CD4-positive, alpha-beta T cell treated with Interleukin-17A for 4 hours (primary cell): ENCODE measurements at regions not wholly inside any gene's neighbourhood (a gene's known extent, or its start where the extent isn't known, plus 50 kb on each side); places are given as distances from the start of the nearest gene placed in this dataset.
"Not testable (repeated sequence)": the region's sequence is repeated elsewhere in the genome, so short reads cannot be mapped to it uniquely, and the experiment has no call there.

Source experiments
- DNase-seq: peaks from one replicate; pipeline ENCODE4 v3.0.0-alpha.2; 2020; ENCODE audit warnings: mixed read lengths

DNA sequence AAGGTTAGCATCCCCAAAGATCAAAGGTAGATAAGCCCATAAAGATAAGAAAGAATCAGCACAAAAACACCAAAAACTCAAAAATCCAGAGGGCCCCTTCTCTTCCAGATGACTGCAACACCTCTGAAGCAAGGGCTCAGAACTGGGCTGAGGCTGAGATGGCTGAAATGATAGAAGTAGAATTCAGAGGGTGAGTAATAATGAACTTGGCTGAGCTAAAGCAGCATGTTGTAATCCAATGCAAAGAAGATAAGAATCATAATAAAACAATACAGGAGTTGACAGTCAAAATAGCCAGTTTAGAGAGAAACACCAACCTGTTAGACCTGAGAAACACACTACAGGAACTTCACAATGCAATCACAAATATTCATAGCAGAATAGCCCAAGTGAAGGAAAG lies 406.9 kb upstream of the CXADR start:
- no peak for DNase-seq

- DNase-seq, result no peak
These were observed 398.8 kb upstream of the CXADR start for GRCh38 chr21:17114045-17114444.

DNA sequence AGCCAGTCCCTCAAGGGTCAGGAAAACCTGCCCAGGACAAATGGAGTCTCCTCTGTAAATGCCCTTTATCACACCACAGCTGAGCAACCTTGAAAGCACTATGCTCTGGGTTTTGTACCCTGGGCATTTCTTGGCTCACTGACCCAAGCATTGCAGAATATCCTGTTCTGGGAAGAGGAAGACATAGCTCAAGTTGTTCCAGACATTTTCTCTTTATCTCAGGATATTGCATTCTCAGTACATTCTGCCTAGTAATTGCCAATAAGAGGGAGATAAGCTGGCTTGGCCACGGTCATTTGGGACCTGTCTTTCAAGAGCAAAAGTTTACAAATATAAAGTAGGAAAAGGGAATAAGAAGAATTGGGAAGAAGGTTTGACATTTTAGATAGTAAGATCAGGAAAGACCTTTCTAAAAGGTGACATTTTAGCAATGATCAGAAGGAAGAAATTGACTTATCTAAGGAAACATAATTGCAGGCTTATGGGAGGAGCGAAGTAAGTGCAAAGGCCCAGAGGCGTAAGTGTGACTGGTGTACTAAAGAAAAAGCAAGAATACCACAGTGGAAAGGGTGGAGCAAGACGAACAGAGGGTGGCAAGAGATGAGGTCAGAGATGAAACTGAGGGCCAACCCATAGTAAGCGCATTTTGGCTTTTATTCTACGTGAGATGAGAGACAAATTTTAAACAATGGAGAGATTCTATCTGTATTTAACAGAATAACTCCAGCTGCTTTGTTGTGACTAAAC lies 394.0 kb upstream of the CXADR start:
- DNase-seq, result no peak

- DNase-seq, result no peak
These were observed 393.2 kb upstream of the CXADR start for GRCh38 chr21:17119466-17120297.

DNA sequence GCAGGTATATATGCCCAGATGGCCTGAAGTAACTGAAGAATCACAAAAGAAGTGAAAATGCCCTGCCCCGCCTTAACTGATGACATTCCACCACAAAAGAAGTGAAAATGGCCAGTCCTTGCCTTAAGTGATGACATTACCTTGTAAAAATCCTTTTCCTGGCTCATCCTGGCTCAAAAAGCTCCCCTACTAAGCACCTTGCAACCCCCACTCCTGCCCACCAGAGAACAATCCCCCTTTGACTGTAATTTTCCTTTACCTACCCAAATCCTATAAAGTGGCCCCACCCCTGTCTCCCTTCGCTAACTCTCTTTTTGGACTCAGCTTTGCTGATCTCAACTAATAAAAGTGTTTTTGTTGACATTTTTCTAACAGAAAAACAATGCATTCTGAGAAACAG lies 385.4 kb upstream of the CXADR start:
- not testable (repeated sequence) for DNase-seq

DNA sequence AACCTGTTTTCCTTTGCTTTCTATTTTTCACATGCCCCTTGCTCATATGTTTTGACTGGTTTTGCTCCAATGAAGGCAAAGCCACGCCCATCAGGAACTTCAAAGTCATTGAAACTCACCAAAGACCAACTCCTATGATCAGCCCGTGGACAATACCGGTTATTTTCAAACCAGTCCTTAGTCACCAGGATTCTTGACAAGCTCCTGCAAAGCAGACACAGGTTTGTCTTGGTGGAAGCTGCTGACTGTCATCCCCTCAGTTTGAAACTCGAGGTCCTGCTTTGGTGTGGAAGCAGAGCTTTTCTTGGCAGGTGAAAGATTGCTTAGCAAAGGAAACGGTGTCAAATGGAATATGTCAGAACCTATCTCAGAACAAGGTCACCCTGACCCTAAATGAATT lies 384.7 kb upstream of the CXADR start:
- no peak for DNase-seq

- not testable (repeated sequence) for DNase-seq
These were observed 373.7 kb upstream of the CXADR start for GRCh38 chr21:17139159-17139558.

DNA sequence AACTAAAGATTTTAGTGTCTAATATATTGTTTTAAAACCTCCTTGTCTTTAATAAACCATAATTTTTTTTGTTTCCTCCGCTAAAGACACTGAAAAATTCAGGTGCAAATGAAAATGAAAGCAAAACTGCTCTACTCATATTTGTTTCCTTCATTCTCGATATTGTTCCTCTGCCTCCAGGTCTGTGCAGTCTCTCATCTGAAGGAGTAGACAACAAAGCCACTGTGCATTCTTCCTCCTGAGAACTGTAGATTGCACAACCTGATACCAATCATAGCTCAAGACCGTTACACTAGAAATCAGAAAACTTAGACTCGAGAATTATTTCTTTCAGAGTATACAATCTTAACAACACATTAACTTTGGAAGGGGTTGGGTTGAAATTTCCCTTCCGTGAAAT lies 373.1 kb upstream of the CXADR start:
- DNase-seq, result no peak

DNA sequence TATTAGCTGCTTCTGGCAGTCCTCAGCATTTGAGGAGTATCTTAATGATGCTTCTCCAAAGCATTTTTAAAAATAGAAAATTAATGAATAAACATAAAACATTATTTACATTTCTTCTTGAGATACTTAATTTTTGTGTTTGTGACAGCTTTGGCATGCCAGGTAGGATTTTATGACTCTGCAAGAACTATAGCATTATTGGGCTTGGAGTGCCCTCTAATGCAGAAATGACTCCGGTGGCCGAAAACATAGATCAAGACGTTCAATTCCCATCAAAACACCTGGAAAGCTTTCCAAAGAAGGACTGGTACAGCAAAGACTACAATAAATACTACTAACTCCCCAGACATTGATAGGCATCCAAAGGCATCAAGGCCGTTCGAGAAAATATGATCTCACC lies 366.4 kb upstream of the CXADR start:
- DNase-seq, result no peak

- DNase-seq, result no peak
These were observed 353.1 kb upstream of the CXADR start for GRCh38 chr21:17159697-17160096.

GRCh38 chr21:17185674-17186073 lies 327.2 kb upstream of the CXADR start:
- no peak for DNase-seq

GRCh38 chr21:17189963-17190362 lies 322.9 kb upstream of the CXADR start:
- DNase-seq, result no peak

DNA sequence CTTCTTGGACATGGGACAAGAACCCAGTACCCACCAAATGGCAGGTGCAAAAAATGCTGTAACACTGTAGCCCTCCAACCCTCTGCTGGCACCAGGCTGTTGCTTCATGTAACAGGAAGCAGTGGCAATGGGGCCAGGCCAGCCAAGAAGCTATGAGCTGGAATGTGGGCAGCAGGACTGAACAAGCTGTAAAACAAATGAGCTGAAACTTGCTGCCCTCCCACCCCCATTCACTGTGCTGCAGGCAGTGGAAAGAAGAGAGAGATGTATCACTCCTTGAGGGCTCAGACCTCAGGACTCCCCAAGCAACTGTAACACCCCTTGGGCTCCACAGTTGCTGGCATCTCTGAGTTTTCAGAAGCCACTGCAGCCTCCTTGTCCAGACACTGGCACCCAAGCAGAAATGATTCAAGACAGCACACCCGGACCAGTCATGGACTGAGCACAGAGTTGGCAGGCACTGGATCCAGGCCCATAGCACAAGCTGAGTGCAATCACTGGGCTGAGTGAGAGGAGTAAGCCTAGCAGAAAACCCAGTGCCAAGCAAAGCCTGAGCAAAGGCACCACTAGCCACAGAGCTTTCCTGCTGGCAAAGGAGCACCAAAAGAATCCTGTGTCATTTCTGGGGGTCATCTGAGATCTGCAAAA lies 321.4 kb upstream of the CXADR start:
- DNase-seq, result no peak

DNA sequence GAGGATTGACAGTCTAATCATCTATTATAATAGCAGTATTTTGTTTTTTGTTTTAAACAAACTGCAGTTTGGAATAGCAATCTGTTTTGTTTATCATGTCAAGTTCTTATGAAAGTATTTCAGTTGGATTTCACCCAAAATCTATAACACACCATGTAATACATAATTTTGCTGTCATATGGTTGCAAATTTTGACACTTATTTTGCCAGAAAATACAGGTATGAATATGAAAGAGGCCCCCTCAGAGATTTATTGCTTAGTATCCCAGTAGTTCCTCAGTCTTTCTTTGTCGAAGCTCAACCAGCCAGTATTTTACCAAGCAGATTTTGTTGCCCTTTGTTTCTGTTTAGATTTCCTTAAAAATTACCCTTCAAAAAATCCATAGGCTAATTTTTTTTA lies 317.5 kb upstream of the CXADR start:
- DNase-seq, result no peak

- no peak for DNase-seq
These were observed 316.9 kb upstream of the CXADR start for GRCh38 chr21:17195976-17196375.

DNA sequence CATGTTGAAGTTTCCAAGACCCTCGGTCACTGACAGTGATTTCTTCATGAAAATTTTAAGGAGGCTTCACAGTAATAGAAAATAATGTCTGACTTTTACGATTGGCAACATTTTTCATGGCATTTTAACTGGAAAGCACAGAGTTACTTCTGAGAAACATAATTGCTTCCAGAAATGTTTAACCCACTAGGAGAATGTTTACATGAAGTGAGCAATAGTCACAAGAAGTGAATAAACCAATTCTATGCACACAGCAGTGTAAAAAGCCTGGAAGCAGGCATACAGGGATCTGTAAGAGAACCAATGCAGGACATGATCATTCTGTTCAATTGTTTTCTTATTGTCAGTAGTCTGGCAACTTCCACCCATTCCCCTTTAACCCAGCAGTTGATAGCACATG lies 316.2 kb upstream of the CXADR start:
- DNase-seq, result no peak

DNA sequence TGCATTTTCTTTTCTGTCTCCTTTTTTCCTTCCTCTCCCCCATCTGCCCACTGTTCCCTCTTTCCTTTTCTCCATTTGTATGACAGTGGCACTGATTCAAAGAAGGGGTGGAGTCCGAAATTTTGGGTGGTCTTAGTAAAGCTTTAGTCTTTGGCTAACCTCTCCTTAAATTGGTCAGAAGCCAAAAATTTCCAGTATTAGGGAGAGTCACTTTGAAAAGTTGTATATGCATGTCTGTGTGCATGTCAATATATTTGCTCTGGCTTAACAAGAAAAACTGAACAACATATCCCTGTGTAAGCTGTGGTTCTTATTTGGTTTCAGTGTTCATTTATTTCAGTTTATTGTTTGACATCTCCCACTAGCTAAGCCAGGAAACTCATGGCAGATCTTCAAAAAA lies 314.8 kb upstream of the CXADR start:
- DNase-seq, result no peak

- DNase-seq, result no peak
These were observed 312.6 kb upstream of the CXADR start for GRCh38 chr21:17200250-17200649.

DNA sequence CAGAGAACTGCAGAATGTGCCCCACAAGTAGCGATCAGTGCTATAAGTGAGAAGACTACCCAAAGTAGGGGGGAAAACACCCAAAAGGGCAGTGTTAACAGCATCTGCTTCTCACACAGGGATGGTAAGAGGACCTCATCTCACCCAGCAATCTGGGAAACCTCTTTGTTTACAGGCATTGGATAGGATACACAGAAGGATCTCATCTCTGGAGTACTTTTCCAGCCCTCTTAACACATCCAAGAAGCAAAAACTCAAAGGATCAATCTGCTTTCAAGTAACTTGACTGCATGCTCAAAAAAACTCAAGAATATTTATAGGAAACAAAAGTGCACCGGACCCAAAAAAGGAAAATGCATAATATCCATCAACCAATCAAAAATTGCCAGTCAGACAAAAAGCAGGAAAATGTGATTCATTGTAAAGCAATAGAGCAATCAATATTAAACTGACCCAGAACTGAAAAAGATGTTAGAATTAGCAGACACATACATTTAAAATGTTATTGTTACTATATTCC lies 311.0 kb upstream of the CXADR start:
- no peak for DNase-seq

DNA sequence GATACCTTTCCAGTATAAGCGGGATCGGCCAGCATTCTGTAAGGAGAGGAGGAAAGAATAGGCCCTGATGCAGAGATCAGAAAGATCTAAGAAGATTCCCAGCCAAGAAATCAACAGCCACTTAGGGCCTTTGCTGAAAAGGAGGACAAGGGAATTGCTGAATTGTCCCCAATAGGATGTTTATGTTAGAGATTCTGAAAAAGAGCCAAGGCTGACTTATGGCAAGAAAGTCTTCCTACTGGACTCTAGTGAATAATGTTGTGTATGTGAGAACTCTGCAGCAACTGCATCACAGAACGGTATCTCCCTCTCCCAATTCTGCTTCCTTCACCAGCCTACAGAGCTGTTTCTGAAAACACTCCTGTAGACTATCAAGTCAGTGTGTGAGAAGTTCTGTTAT lies 298.0 kb upstream of the CXADR start:
- no peak for DNase-seq

DNA sequence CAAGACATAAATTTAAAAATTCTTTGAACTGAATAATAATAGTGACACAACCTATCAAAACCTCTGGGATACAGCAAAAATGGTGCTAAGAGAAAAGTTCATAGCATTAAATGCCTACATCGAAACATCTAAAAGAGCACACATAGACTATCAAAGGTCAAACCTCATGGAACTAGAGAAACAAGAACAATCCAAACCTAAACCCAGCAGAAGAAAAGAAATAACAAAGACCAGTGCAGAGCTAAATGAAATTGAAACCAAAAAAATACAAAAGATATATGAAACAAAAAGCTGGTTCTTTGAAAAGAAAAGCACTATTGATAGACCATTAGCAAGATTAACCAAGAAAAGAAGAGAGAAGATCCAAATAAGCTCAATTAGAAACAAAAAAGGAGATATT lies 293.8 kb upstream of the CXADR start:
- DNase-seq, result not testable (repeated sequence)

DNA sequence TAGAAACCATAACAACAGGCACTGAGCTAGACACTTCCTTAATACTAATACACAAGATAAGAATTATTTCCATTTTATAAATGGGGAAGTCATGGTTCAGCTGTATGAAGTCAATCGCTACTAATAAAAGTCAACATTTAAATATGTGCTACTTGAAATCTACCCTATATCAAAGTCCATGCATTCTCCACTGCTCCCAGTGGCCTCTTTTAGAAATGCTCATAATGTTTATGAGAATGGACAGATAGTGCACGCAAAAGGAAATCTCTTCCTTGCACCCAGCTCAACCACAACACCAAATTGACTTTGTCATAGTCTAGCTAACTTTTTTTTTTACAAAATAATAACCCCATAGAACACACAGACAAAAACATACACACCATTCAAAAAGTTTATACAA lies 281.7 kb upstream of the CXADR start:
- DNase-seq, result no peak

- no peak for DNase-seq
These were observed 281.1 kb upstream of the CXADR start for GRCh38 chr21:17231771-17232170.

DNA sequence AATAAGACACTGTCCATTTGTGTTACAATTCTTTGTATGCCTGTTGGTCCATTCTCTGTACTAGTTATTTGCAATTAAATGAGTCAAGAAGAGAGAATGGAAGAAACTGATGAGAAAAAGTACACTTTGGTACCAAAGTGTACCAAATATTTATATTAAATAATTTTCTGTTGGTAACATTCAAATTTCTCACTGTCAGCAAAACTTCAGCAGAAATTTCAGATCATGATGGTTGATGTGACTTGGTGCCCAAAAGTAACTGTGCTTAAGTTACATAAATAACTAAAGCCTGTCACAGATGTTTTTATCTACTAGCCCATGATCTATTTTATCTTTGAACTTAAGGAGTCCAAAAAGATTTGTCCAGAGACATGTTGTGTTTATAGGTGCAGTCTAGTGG lies 274.4 kb upstream of the CXADR start:
- DNase-seq, result no peak
